ENCODE measurements at regions not wholly inside any gene's neighbourhood (a gene's known extent, or its start where the extent isn't known, plus 50 kb on each side); places are given as distances from the start of the nearest gene placed in this dataset.

GRCh38 chr3:150059241-150059640 lies 88.5 kb upstream of the PFN2 start:
- Histone ChIP-seq H3K27me3 (ENCODE audit: control insufficient read depth in 2 of 2, insufficient read depth in 2 of 2, low read length in 2 of 2) (no peaks in the 10 kb centered on the region), H3K27ac (ENCODE audit: low read depth in 2 of 2, low read length in 2 of 2) (no peak overlapping the region), H3K36me3 (ENCODE audit: control insufficient read depth in 2 of 2, insufficient read depth in 2 of 2, low read length in 2 of 2) (no peaks in the 10 kb centered on the region), H3K4me1 (ENCODE audit: control insufficient read depth in 2 of 2, insufficient read depth in 2 of 2, low read length in 2 of 2) (no peaks in the 10 kb centered on the region), H3K9me3 (ENCODE audit: control insufficient read depth in 2 of 2, low read length in 2 of 2) (no peaks in the 10 kb centered on the region), H3K9ac (ENCODE audit: low read depth in 1 of 2, low read length in 2 of 2) (no peak overlapping the region), H3K4me3 (ENCODE audit: low read length in 2 of 2) (no peak overlapping the region)

DNA sequence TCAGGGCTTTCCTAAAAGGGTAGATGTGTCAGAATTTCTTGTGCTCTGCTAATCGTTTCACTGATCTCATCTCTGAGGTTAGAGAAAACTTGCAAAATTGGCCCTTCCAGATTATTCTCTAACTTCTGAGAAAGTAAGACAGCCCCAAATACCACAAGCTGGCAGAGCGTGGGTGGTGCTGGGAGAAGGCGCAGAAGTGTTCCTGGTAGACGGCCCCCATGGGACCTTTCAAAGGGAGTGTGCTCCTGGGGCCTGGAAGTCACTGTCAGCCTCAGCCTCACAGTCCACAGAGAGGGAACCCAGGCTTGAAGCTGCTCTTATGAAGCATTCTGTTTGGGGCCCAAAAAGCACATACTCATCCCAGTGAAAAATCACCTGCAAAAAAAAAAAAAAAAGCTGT lies 86.5 kb upstream of the PFN2 start:
- Histone ChIP-seq H3K27me3 (ENCODE audit: control insufficient read depth in 2 of 2, insufficient read depth in 2 of 2, low read length in 2 of 2) (no peaks in the 10 kb centered on the region), H3K9ac (ENCODE audit: low read depth in 1 of 2, low read length in 2 of 2) (no peak overlapping the region), H3K27ac (ENCODE audit: low read depth in 2 of 2, low read length in 2 of 2) (no peak overlapping the region), H3K9me3 (ENCODE audit: control insufficient read depth in 2 of 2, low read length in 2 of 2) (no peaks in the 10 kb centered on the region), H3K4me1 (ENCODE audit: control insufficient read depth in 2 of 2, insufficient read depth in 2 of 2, low read length in 2 of 2) (no peaks in the 10 kb centered on the region), H3K36me3 (ENCODE audit: control insufficient read depth in 2 of 2, insufficient read depth in 2 of 2, low read length in 2 of 2) (no peaks in the 10 kb centered on the region), H3K4me3 (ENCODE audit: low read length in 2 of 2) (no peak overlapping the region)

DNA sequence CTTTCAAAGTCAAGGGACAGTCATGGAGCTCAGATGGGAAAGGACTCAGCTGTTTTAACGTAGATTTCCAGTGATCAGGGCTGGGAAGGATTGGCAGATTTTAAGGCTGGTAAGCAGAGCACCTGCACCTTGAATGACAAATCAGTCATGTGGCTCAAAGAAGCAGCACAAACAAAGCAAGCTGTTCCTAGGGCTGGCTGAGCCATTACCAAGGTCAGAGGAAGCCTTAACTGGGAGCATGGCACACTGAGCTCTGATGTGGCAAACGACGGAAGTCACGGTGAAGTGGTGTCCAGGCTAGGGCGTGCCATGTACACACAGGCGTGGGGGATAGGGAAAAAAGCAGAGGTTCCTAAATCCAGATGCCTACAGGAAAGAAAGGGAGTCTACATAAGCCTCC lies 84.6 kb upstream of the PFN2 start:
- no peak overlapping the region for H3K4me3 ChIP-seq (ENCODE audit: low read length in 2 of 2)
- no peaks in the 10 kb centered on the region for H3K27me3 ChIP-seq (ENCODE audit: control insufficient read depth in 2 of 2, insufficient read depth in 2 of 2, low read length in 2 of 2)
- no peaks in the 10 kb centered on the region for H3K36me3 ChIP-seq (ENCODE audit: control insufficient read depth in 2 of 2, insufficient read depth in 2 of 2, low read length in 2 of 2)
- H3K9me3 ChIP-seq (ENCODE audit: control insufficient read depth in 2 of 2, low read length in 2 of 2) = no peaks in the 10 kb centered on the region
- H3K9ac ChIP-seq (ENCODE audit: low read depth in 1 of 2, low read length in 2 of 2) = no peak overlapping the region
- H3K4me1 ChIP-seq (ENCODE audit: control insufficient read depth in 2 of 2, insufficient read depth in 2 of 2, low read length in 2 of 2) = no peaks in the 10 kb centered on the region
- H3K27ac ChIP-seq (ENCODE audit: low read depth in 2 of 2, low read length in 2 of 2) = no peak overlapping the region

DNA sequence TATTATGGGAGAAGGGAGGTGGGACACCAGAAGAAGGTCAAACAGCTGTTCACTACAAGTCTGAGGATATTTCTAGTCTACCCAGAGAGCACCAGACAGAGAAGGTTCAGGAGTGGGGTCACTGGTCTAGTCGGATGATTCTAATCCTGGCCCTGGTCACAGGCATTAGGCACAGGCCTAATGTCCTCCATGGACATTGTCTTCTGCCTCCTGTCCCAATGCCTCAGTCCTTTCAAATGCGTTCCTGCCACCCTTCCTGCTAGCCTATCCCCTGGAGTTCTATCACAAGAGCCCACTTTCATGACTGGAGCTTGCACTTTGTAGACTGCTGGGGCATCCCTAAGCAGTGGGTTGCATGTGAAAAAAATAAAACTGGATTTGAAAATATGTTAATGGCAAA lies 83.9 kb upstream of the PFN2 start:
- no peak overlapping the region for H3K27ac ChIP-seq (ENCODE audit: low read depth in 2 of 2, low read length in 2 of 2)
- H3K9ac ChIP-seq (ENCODE audit: low read depth in 1 of 2, low read length in 2 of 2) = no peak overlapping the region
- no peak overlapping the region for H3K4me3 ChIP-seq (ENCODE audit: low read length in 2 of 2)
- H3K4me1 ChIP-seq (ENCODE audit: control insufficient read depth in 2 of 2, insufficient read depth in 2 of 2, low read length in 2 of 2) = no peaks in the 10 kb centered on the region
- H3K36me3 ChIP-seq (ENCODE audit: control insufficient read depth in 2 of 2, insufficient read depth in 2 of 2, low read length in 2 of 2) = no peaks in the 10 kb centered on the region
- H3K9me3 ChIP-seq (ENCODE audit: control insufficient read depth in 2 of 2, low read length in 2 of 2) = no peaks in the 10 kb centered on the region
- H3K27me3 ChIP-seq (ENCODE audit: control insufficient read depth in 2 of 2, insufficient read depth in 2 of 2, low read length in 2 of 2) = no peaks in the 10 kb centered on the region

DNA sequence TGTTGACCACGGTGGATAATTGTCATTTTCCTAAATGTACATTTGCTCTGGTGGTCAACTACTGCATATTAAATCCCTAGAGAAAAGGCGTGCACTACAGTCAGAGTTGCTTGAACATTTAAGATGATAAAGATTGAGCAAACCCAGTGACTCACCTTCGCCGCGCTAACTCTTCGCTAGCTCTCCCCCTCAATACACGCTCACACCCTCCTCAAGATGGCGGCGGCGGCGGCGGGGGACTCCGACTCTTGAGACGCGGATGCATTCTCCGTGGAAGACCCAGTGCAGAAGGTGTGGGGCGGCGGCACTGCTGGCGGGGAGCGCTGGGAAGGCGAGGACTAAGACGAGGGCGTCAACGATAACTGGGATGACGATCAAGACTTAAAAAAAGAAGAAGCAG lies 79.8 kb upstream of the PFN2 start:
- no peaks in the 10 kb centered on the region for H3K9me3 ChIP-seq (ENCODE audit: control insufficient read depth in 2 of 2, low read length in 2 of 2)
- H3K9ac ChIP-seq (ENCODE audit: low read depth in 1 of 2, low read length in 2 of 2) = no peak overlapping the region
- H3K4me1 ChIP-seq (ENCODE audit: control insufficient read depth in 2 of 2, insufficient read depth in 2 of 2, low read length in 2 of 2) = no peaks in the 10 kb centered on the region
- H3K4me3 ChIP-seq (ENCODE audit: low read length in 2 of 2) = no peak overlapping the region
- no peaks in the 10 kb centered on the region for H3K27me3 ChIP-seq (ENCODE audit: control insufficient read depth in 2 of 2, insufficient read depth in 2 of 2, low read length in 2 of 2)
- H3K36me3 ChIP-seq (ENCODE audit: control insufficient read depth in 2 of 2, insufficient read depth in 2 of 2, low read length in 2 of 2) = no peaks in the 10 kb centered on the region
- no peak overlapping the region for H3K27ac ChIP-seq (ENCODE audit: low read depth in 2 of 2, low read length in 2 of 2)

DNA sequence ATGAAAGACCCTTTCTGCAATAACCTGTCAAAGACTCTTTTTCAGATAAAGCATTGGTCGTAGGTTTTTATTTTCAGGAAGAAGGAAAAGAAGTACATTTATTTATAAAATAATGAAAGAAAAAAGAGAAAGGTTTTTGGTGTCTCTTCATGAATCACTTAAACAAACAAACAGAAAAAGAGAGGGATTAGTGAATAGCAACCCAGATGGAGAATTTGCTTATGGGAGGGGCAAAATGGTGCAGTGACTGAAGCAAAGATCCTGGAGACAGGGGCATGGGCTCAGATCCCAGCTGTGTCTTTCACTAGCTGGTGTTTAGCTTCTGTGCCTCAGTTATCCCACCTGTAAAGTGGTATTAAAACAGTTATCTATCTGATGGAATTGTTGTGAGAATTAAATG lies 78.6 kb upstream of the PFN2 start:
- Histone ChIP-seq H3K27me3 (ENCODE audit: control insufficient read depth in 2 of 2, insufficient read depth in 2 of 2, low read length in 2 of 2) (no peaks in the 10 kb centered on the region), H3K9me3 (ENCODE audit: control insufficient read depth in 2 of 2, low read length in 2 of 2) (no peaks in the 10 kb centered on the region), H3K36me3 (ENCODE audit: control insufficient read depth in 2 of 2, insufficient read depth in 2 of 2, low read length in 2 of 2) (no peaks in the 10 kb centered on the region), H3K27ac (ENCODE audit: low read depth in 2 of 2, low read length in 2 of 2) (no peak overlapping the region), H3K9ac (ENCODE audit: low read depth in 1 of 2, low read length in 2 of 2) (no peak overlapping the region), H3K4me3 (ENCODE audit: low read length in 2 of 2) (no peak overlapping the region), H3K4me1 (ENCODE audit: control insufficient read depth in 2 of 2, insufficient read depth in 2 of 2, low read length in 2 of 2) (no peaks in the 10 kb centered on the region)

- Histone ChIP-seq H3K27ac (ENCODE audit: low read depth in 2 of 2, low read length in 2 of 2) (no peak overlapping the region), H3K4me1 (ENCODE audit: control insufficient read depth in 2 of 2, insufficient read depth in 2 of 2, low read length in 2 of 2) (no peaks in the 10 kb centered on the region), H3K27me3 (ENCODE audit: control insufficient read depth in 2 of 2, insufficient read depth in 2 of 2, low read length in 2 of 2) (no peaks in the 10 kb centered on the region), H3K4me3 (ENCODE audit: low read length in 2 of 2) (no peak overlapping the region), H3K36me3 (ENCODE audit: control insufficient read depth in 2 of 2, insufficient read depth in 2 of 2, low read length in 2 of 2) (no peaks in the 10 kb centered on the region), H3K9me3 (ENCODE audit: control insufficient read depth in 2 of 2, low read length in 2 of 2) (peaks cover 0 to 6% of the 10 kb centered on the region in 2 donors), H3K9ac (ENCODE audit: low read depth in 1 of 2, low read length in 2 of 2) (no peak overlapping the region)
Measured at GRCh38 chr3:150041877-150042276, 71.2 kb upstream of the PFN2 start.

GRCh38 chr3:150040097-150040496 lies 69.4 kb upstream of the PFN2 start:
- H3K9ac ChIP-seq (ENCODE audit: low read depth in 1 of 2, low read length in 2 of 2) = no peak overlapping the region
- peaks cover 0 to 6% of the 10 kb centered on the region in 2 donors for H3K9me3 ChIP-seq (ENCODE audit: control insufficient read depth in 2 of 2, low read length in 2 of 2)
- no peaks in the 10 kb centered on the region for H3K36me3 ChIP-seq (ENCODE audit: control insufficient read depth in 2 of 2, insufficient read depth in 2 of 2, low read length in 2 of 2)
- no peak overlapping the region for H3K27ac ChIP-seq (ENCODE audit: low read depth in 2 of 2, low read length in 2 of 2)
- no peaks in the 10 kb centered on the region for H3K4me1 ChIP-seq (ENCODE audit: control insufficient read depth in 2 of 2, insufficient read depth in 2 of 2, low read length in 2 of 2)
- H3K27me3 ChIP-seq (ENCODE audit: control insufficient read depth in 2 of 2, insufficient read depth in 2 of 2, low read length in 2 of 2) = no peaks in the 10 kb centered on the region
- H3K4me3 ChIP-seq (ENCODE audit: low read length in 2 of 2) = no peak overlapping the region

- no peaks in the 10 kb centered on the region for H3K27me3 ChIP-seq (ENCODE audit: control insufficient read depth in 2 of 2, insufficient read depth in 2 of 2, low read length in 2 of 2)
- peaks cover 0 to 6% of the 10 kb centered on the region in 2 donors for H3K9me3 ChIP-seq (ENCODE audit: control insufficient read depth in 2 of 2, low read length in 2 of 2)
- no peaks in the 10 kb centered on the region for H3K36me3 ChIP-seq (ENCODE audit: control insufficient read depth in 2 of 2, insufficient read depth in 2 of 2, low read length in 2 of 2)
- no peak overlapping the region for H3K9ac ChIP-seq (ENCODE audit: low read depth in 1 of 2, low read length in 2 of 2)
- no peak overlapping the region for H3K27ac ChIP-seq (ENCODE audit: low read depth in 2 of 2, low read length in 2 of 2)
- H3K4me1 ChIP-seq (ENCODE audit: control insufficient read depth in 2 of 2, insufficient read depth in 2 of 2, low read length in 2 of 2) = no peaks in the 10 kb centered on the region
- no peak overlapping the region for H3K4me3 ChIP-seq (ENCODE audit: low read length in 2 of 2)
Measured at GRCh38 chr3:150038830-150039229, 68.1 kb upstream of the PFN2 start.

DNA sequence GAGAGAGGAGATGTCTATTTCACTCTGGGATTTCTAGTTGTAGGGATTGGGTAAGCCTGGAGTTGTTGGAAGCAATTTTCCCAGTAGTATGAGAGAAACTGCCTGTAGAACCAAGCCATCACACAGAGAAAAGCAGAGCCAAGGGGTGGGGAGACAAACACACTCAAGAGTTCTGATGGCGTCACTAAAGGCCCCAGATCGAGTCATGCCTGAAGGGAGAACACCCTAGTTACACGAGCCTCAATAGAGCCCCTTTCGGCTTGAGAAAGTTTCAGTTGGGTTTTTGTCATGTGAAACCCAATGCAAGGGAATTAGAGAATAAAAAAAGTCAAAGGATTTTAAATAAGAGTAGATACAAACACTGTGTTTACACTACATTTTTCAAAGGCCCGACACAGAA lies 66.1 kb upstream of the PFN2 start:
- Histone ChIP-seq H3K9ac (ENCODE audit: low read depth in 1 of 2, low read length in 2 of 2) (no peak overlapping the region), H3K27ac (ENCODE audit: low read depth in 2 of 2, low read length in 2 of 2) (no peak overlapping the region), H3K4me1 (ENCODE audit: control insufficient read depth in 2 of 2, insufficient read depth in 2 of 2, low read length in 2 of 2) (no peaks in the 10 kb centered on the region), H3K36me3 (ENCODE audit: control insufficient read depth in 2 of 2, insufficient read depth in 2 of 2, low read length in 2 of 2) (no peaks in the 10 kb centered on the region), H3K4me3 (ENCODE audit: low read length in 2 of 2) (no peak overlapping the region), H3K9me3 (ENCODE audit: control insufficient read depth in 2 of 2, low read length in 2 of 2) (peaks cover 0 to 6% of the 10 kb centered on the region in 2 donors), H3K27me3 (ENCODE audit: control insufficient read depth in 2 of 2, insufficient read depth in 2 of 2, low read length in 2 of 2) (no peaks in the 10 kb centered on the region)

GRCh38 chr3:150035910-150036612 lies 65.4 kb upstream of the PFN2 start:
- H3K27ac ChIP-seq (ENCODE audit: low read depth in 2 of 2, low read length in 2 of 2) = no peak overlapping the region
- H3K9ac ChIP-seq (ENCODE audit: low read depth in 1 of 2, low read length in 2 of 2) = no peak overlapping the region
- H3K36me3 ChIP-seq (ENCODE audit: control insufficient read depth in 2 of 2, insufficient read depth in 2 of 2, low read length in 2 of 2) = no peaks in the 10 kb centered on the region
- H3K9me3 ChIP-seq (ENCODE audit: control insufficient read depth in 2 of 2, low read length in 2 of 2) = peaks cover 0 to under 1% of the 10 kb centered on the region in 2 donors
- H3K4me1 ChIP-seq (ENCODE audit: control insufficient read depth in 2 of 2, insufficient read depth in 2 of 2, low read length in 2 of 2) = no peaks in the 10 kb centered on the region
- H3K27me3 ChIP-seq (ENCODE audit: control insufficient read depth in 2 of 2, insufficient read depth in 2 of 2, low read length in 2 of 2) = no peaks in the 10 kb centered on the region
- H3K4me3 ChIP-seq (ENCODE audit: low read length in 2 of 2) = no peak overlapping the region
